HG03025 (cell line): ENCODE measurements at regions not wholly inside any gene's neighbourhood (a gene's known extent, or its start where the extent isn't known, plus 50 kb on each side); places are given as distances from the start of the nearest gene placed in this dataset.

Experiments
- ATAC-seq: cut with Tn5 transposase; IDR thresholded peaks from one replicate; pipeline ENCODE4 v1.9.1; 2021; ENCODE audit warnings: mild to moderate bottlenecking, moderate library complexity; ENCODE audit not compliant: unreplicated experiment, low FRiP score

GRCh38 chr1:218948446-218948845 is 225.2 kb upstream of the LYPLAL1 start:
- ATAC-seq, result no peak

GRCh38 chr1:218953386-218953785 is 220.3 kb upstream of the LYPLAL1 start:
- no peak for ATAC-seq

- ATAC-seq, result no peak
These were observed 215.7 kb upstream of the LYPLAL1 start for GRCh38 chr1:218957971-218958370.

- no peak for ATAC-seq
These were observed 213.9 kb upstream of the LYPLAL1 start for GRCh38 chr1:218959784-218960183.

GRCh38 chr1:218964471-218965185 is 209.1 kb upstream of the LYPLAL1 start:
- ATAC-seq, result no peak

GRCh38 chr1:218965821-218966220 is 207.9 kb upstream of the LYPLAL1 start:
- ATAC-seq, result no peak

GRCh38 chr1:218967254-218967653 is 206.4 kb upstream of the LYPLAL1 start:
- ATAC-seq, result no peak

GRCh38 chr1:218967836-218968235 is 205.8 kb upstream of the LYPLAL1 start:
- no peak for ATAC-seq

GRCh38 chr1:218969006-218969405 is 204.7 kb upstream of the LYPLAL1 start:
- ATAC-seq, result no peak

- no peak for ATAC-seq
These were observed 203.2 kb upstream of the LYPLAL1 start for GRCh38 chr1:218970397-218970990.

- ATAC-seq, result no peak
These were observed 202.5 kb upstream of the LYPLAL1 start for GRCh38 chr1:218971156-218971555.

GRCh38 chr1:218980881-218981280 is 192.8 kb upstream of the LYPLAL1 start:
- ATAC-seq, result no peak

GRCh38 chr1:218982482-218982881 is 191.2 kb upstream of the LYPLAL1 start:
- no peak for ATAC-seq

GRCh38 chr1:218983433-218983832 is 190.2 kb upstream of the LYPLAL1 start:
- no peak for ATAC-seq

GRCh38 chr1:218983848-218984247 is 189.8 kb upstream of the LYPLAL1 start:
- no peak for ATAC-seq

GRCh38 chr1:218985424-218985984 is 188.2 kb upstream of the LYPLAL1 start:
- no peak for ATAC-seq

- no peak for ATAC-seq
These were observed 186.9 kb upstream of the LYPLAL1 start for GRCh38 chr1:218986816-218987215.

- ATAC-seq, result no peak
These were observed 183.7 kb upstream of the LYPLAL1 start for GRCh38 chr1:218990019-218990418.

GRCh38 chr1:218991089-218991488 is 182.6 kb upstream of the LYPLAL1 start:
- ATAC-seq, result no peak

GRCh38 chr1:218994615-218995014 is 179.1 kb upstream of the LYPLAL1 start:
- no peak for ATAC-seq

GRCh38 chr1:218995091-218995665 is 178.5 kb upstream of the LYPLAL1 start:
- no peak for ATAC-seq

GRCh38 chr1:218996362-218996761 is 177.3 kb upstream of the LYPLAL1 start:
- ATAC-seq, result no peak
